NCI-H1930 (cell line): ENCODE measurements at regions not wholly inside any gene's neighbourhood (a gene's known extent, or its start where the extent isn't known, plus 50 kb on each side); places are given as distances from the start of the nearest gene placed in this dataset.
"Not testable (repeated sequence)": the region's sequence is repeated elsewhere in the genome, so short reads cannot be mapped to it uniquely, and the experiment has no call there.

Experiments
- DNase-seq, 2 experiments: peaks; one replicate each; lab custom pipeline; 2025; lab: John Stamatoyannopoulos, UW

- no peak for DNase-seq
Observed at GRCh38 chr4:57331959-57332358, 221.8 kb upstream of the IGFBP7 start.

- no peak for DNase-seq
Observed at GRCh38 chr4:57329279-57329678, 219.1 kb upstream of the IGFBP7 start.

GRCh38 chr4:57324673-57325307 lies 214.6 kb upstream of the IGFBP7 start:
- DNase-seq = no peak

- DNase-seq = no peak
Observed at GRCh38 chr4:57320849-57321248, 210.7 kb upstream of the IGFBP7 start.

GRCh38 chr4:57320217-57320616 lies 210.0 kb upstream of the IGFBP7 start:
- DNase-seq = no peak

- DNase-seq = no peak
Observed at GRCh38 chr4:57318703-57319102, 208.5 kb upstream of the IGFBP7 start.

GRCh38 chr4:57314636-57315035 lies 204.5 kb upstream of the IGFBP7 start:
- no peak for DNase-seq

- DNase-seq = no peak
Observed at GRCh38 chr4:57312296-57312695, 202.1 kb upstream of the IGFBP7 start.

GRCh38 chr4:57309658-57310057 lies 199.5 kb upstream of the IGFBP7 start:
- no peak for DNase-seq

GRCh38 chr4:57308301-57308700 lies 198.1 kb upstream of the IGFBP7 start:
- no peak for DNase-seq

- DNase-seq = no peak
Observed at GRCh38 chr4:57305836-57306235, 195.7 kb upstream of the IGFBP7 start.

- no peak for DNase-seq
Observed at GRCh38 chr4:57303012-57303751, 193.0 kb upstream of the IGFBP7 start.

GRCh38 chr4:57300300-57300699 lies 190.1 kb upstream of the IGFBP7 start:
- not testable (repeated sequence) for DNase-seq

- no peak for DNase-seq
Observed at GRCh38 chr4:57291911-57292310, 181.7 kb upstream of the IGFBP7 start.

GRCh38 chr4:57287687-57288604 lies 177.8 kb upstream of the IGFBP7 start:
- no peak for DNase-seq

GRCh38 chr4:57282933-57283310 lies 172.7 kb upstream of the IGFBP7 start:
- DNase-seq = no peak

- DNase-seq = no peak
Observed at GRCh38 chr4:57280481-57280880, 170.3 kb upstream of the IGFBP7 start.

- DNase-seq = no peak
Observed at GRCh38 chr4:57278780-57279179, 168.6 kb upstream of the IGFBP7 start.

GRCh38 chr4:57274082-57274481 lies 163.9 kb upstream of the IGFBP7 start:
- DNase-seq = no peak

- no peak for DNase-seq
Observed at GRCh38 chr4:57270346-57270745, 160.2 kb upstream of the IGFBP7 start.

GRCh38 chr4:57265831-57266582 lies 155.8 kb upstream of the IGFBP7 start:
- DNase-seq = no peak

- no peak for DNase-seq
Observed at GRCh38 chr4:57254754-57255153, 144.6 kb upstream of the IGFBP7 start.
